ENCODE measurements at regions not wholly inside any gene's neighbourhood (a gene's known extent, or its start where the extent isn't known, plus 50 kb on each side); places are given as distances from the start of the nearest gene placed in this dataset.

DNA sequence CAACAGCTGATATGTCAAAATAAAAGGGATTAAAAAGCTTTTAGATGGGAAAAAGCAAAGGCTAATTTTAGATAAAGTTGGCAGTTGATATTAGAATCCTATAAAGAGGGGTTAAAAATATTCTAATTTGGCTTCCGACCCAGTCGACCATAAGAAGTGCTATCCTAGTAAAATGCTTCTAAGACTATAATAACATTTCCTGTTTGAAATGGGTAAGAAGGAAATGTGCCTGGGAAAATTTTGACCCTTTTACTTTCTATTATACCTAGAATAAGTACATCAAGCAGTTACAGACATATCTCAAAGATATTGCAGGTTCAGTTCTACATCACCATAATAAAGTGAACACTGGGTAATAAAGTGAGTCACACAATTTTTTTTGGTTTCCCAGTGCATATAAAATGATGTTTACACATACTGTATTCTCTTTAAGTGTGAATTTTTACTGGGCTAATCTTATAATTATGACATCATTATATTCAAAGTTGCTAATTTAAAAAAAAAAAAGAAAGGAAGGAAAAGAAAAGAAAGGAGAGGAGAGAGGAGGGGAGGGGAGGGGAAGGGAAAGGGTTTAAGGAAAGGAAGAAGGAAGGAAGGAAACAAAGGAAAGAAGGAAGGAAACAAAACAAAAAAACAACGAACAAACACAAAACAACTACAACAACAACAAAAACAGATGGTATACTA, 308.2 kb upstream of the NR5A2 start:
- DNase-seq (ENCODE audit: low read depth in 2 of 2, low spot score in 1 of 2) = no peak

DNA sequence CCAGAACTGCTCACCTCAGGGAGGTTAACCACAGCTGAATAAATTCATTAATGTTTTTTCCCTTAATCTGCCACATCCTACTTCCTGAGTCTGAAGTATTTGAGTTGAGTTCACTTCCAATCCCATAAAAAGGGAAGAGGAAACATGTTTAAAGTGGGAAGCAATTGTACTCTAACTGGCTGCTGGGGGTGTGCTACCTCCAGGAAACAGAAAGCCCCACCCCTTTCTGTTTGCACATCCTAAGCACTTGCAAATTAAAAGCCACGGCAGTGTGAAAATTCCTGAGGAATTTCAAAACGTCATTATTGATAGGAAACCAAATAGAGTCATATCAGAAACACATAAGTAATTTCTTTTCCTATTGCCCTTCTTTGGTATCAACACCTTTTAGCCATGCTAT, 307.0 kb upstream of the NR5A2 start:
- DNase-seq (ENCODE audit: low read depth in 2 of 2, low spot score in 1 of 2) = no peak

DNA sequence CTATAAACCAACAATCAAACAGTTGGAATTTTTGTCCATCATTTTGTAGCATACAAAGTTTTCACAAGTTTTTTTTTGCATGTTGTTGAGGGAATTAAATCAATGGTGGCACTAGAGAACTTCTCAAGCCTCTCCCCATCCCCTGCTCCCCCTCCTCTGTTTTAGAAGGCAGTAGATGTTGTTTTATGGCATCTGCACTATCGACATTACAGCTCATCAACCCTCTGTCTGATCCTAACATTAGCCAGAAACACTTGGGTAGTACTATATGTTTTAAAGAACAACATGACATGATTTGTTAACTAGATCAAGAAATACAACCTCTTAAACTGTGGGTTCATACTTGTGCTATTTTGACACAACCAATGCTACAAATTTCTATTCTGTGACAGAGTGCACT, 306.5 kb upstream of the NR5A2 start:
- no peak for DNase-seq (ENCODE audit: low read depth in 2 of 2, low spot score in 1 of 2)

DNA sequence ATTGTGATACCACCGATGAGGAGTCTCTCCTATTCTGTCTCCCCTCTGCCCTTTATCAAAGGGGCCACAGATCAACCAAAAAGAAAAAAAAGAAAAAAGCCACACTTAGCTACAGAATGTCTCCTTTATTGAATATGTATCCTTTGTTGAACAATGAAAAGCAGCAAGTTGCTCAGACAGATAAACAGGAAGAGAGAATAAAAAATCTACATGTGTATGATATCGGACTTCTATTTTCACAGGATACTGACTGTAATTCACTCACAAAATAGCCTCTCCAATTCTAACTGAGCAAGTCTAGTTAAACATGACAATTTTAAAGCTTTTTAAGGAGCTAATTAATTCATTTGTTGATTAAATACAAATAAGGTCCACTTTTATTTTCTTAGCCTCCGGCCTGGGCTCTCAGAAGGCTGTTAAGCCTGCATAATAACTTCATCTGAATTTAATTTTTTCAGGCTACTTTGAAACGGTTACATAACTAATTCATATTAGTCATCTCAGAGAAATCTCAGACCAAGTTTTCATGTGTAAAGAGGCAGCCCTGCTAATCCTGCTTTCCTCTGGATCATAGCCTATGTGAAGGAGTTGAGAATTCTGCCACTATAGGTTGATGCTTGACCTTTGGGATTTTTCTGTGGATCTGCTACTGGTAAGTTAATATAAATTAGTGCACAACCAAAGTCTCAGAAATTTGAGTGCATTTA, 304.1 kb upstream of the NR5A2 start:
- no peak for DNase-seq (ENCODE audit: low read depth in 2 of 2, low spot score in 1 of 2)

- DNase-seq (ENCODE audit: low read depth in 2 of 2, low spot score in 1 of 2) = no peak
Measured at GRCh38 chr1:199724049-199724448, 303.5 kb upstream of the NR5A2 start.

DNA sequence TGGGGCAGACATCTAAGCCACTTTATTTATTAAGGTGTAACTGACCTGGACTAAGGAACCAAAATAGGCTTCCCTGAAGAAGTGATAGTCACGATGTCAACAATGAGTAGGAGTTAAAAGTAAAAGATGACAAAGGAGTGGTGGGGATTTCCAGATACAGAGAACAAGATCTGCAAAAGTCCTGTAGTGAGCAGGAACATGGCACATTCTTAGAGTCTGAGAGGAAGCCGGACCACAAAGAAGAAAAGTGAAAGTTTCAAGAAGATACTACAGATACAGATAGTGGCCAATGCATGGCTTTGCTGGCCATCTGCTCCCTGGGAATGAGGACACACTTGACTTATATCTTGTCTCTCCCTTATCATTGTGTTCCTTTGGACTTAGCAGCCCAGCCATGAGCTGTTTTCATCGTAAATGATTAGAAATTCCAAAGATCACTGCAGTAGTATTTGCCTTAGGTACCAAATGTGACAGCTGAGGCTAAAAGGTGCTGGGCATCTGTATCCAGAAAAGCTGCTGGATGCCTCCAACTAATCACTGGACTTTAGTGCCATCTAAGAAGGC, 302.4 kb upstream of the NR5A2 start:
- DNase-seq (ENCODE audit: low read depth in 2 of 2, low spot score in 1 of 2) = no peak

- no peak for DNase-seq (ENCODE audit: low read depth in 2 of 2, low spot score in 1 of 2)
Measured at GRCh38 chr1:199727682-199728081, 299.8 kb upstream of the NR5A2 start.

GRCh38 chr1:199728345-199728744, 299.2 kb upstream of the NR5A2 start:
- no peak for DNase-seq (ENCODE audit: low read depth in 2 of 2, low spot score in 1 of 2)

GRCh38 chr1:199733125-199733524, 294.4 kb upstream of the NR5A2 start:
- no peak for DNase-seq (ENCODE audit: low read depth in 2 of 2, low spot score in 1 of 2)

GRCh38 chr1:199734186-199734585, 293.3 kb upstream of the NR5A2 start:
- no peak for DNase-seq (ENCODE audit: low read depth in 2 of 2, low spot score in 1 of 2)

DNA sequence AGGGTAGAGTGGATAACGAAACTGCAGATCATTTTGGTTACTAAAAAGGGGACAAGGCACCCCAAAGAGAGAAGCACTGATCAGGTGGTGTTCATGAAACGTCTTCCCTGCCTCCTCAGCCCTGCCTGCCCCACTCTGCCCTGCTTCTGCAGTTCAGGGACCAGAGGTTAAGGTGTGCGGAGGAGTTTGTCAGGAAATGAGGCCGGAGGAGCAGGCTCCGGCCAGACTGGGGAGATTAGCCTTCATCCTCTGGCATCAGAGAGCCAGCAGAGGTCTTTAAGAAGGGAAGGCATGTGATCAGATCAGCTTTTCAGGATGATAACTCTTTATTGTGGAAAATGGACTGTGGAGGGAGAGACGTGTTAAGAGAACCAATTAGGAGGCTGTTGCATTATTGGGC, 291.9 kb upstream of the NR5A2 start:
- no peak for DNase-seq (ENCODE audit: low read depth in 2 of 2, low spot score in 1 of 2)

GRCh38 chr1:199736646-199737045, 290.9 kb upstream of the NR5A2 start:
- DNase-seq (ENCODE audit: low read depth in 2 of 2, low spot score in 1 of 2) = no peak

DNA sequence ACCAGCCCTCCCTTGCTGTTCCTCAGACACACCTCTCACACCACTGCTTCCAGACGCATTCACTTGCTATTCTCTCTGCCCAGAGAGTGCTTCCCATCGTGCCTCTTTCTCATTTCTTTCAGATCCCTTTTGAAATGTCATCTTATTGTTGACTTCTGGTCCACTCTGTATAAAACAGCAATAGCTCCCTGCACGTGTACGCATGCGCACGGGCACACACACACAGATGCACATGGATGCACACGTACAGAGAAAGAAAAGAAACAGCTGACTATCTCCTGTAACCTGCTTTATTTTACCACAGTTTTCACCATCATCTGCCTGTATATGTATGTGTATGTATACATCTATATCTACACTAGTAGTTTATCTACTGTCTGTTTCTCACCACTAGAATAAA, 285.9 kb upstream of the NR5A2 start:
- DNase-seq (ENCODE audit: low read depth in 2 of 2, low spot score in 1 of 2) = no peak

DNA sequence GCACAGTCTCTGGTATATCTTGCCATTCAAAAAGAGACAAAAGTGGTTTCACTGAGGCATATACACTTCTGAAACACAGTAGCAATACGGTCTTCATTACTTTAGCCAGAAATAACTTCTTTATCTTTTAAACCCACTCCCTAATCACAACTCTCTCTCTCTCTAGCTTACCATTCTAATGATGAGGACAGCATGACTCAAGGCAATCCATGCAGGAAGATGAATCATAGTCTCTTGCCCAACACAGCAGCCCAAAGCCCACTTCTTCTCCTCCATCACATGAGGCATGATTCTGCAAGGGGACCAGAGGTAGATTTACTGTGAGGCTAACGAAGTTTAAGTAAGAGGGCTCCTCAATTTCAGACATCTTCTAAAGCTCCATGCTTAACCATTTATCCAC, 285.0 kb upstream of the NR5A2 start:
- no peak for DNase-seq (ENCODE audit: low read depth in 2 of 2, low spot score in 1 of 2)

DNA sequence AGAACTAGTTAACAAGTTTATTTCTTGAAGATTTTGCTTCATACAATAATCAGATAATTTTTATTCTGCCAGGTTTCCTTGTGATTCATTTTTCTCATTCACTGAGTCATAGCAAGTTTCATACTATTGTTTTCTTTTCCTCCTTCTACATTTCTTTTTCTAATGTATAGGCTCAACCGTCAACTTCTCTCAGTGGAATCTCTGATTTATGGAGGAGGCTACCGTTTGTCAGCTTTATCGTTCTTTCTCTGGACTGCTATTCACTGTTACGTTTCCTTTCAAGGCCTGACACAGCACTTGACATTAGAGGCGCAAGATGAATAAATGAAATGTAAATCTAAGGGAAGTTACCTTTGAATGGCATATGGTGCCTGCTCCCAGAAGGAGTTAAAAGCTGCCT, 284.3 kb upstream of the NR5A2 start:
- DNase-seq (ENCODE audit: low read depth in 2 of 2, low spot score in 1 of 2) = no peak

DNA sequence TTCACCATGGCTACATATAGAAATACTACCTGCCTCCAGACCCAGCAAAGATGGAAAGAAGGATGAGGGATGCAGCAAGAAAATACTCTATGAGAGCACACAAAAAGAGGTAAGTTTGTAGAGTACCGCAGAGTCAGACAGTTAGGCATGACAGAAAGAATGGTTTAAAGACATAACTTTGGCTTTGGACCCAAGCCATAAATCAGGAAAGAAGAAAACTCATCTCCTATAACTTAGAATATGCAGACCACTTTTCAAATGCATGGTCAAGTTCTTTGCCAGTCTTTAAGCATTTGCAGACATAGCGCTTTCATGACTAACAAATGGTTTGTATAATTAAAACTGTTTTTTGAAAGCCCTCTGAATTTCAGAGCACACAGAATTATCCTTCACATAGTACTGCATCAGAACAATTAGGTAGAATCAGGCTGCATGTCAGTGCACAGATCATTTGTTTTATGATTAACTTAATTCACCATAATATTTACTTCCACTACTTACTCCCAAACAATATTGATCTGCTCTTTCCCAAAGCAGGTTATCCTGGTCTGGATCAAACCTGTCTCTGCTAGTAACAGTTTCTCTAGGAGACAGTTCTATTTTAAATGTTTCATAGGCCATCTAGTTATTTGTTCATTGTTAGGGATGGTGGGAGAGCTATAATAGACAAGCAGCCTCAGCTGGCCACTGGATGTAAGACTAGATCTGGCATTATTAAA, 280.7 kb upstream of the NR5A2 start:
- no peak for DNase-seq (ENCODE audit: low read depth in 2 of 2, low spot score in 1 of 2)

GRCh38 chr1:199747984-199748383, 279.5 kb upstream of the NR5A2 start:
- no peak for DNase-seq (ENCODE audit: low read depth in 2 of 2, low spot score in 1 of 2)

DNA sequence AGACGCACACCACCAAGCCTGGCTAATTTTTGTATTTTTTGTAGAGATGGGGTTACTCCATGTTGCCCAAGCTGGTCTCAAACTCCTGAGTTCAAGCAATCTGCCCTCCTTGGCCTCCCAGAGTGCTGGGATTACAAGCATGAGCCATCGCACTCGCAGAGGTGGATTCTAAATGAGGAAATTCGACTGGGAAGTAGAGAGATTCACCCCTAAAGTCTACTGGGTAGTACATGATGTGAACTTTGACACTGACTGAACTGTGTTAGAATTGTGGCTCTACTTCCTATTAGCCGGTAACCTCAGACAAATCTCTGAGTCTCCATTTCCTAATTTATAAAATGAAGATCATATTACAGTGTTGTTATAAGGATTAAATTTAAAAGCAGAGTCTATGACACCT, 276.0 kb upstream of the NR5A2 start:
- DNase-seq (ENCODE audit: low read depth in 2 of 2, low spot score in 1 of 2) = no peak

DNA sequence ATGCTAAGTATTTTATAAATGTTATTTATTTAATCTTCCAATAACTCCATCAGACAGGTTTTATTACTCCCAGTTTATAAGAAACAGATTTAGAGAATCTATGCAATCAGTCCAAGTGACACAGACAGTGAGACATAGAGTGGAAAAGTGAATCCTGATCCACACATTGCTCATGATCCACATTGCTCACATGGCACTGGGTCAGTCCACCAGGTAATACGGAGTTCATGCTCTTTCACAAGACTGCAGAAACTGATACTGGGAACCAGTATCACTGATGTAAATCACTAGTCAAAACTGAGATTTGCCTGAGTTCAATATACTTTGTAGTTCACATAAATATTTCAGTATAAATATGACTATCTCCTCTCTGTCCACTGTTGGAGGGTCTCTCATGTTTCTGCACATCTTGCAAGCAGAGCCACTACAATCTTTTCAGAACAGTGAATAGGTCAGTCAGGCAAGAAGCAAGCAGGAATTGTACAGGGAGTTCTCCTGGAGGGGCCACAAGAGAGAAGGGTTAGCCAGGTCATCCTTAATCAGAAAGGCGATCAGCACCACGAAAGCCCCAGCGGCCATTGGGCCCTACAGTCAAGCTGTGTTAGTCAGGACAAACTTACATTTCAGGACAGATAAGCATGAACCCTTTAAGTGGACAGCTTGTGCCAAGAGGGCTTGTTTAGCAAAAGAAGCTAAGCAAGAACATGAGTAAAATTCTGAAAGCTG, 275.4 kb upstream of the NR5A2 start:
- no peak for DNase-seq (ENCODE audit: low read depth in 2 of 2, low spot score in 1 of 2)

DNA sequence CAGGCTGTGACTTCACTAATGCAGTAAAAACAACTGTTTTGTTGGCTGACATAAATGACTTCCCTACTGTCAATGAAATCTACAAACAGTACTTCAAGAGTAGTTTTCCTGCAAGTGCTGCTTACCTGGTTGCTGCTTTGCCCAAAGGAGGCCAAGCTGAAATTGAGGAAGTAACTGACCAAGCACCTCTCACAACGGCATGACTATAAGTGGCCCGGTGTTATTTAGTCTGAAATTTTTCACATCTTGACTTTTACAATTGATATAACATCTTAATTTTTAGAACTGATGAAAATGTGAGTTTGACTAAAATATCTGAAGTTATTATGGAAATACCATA, 274.9 kb upstream of the NR5A2 start:
- no peak for DNase-seq (ENCODE audit: low read depth in 2 of 2, low spot score in 1 of 2)

DNA sequence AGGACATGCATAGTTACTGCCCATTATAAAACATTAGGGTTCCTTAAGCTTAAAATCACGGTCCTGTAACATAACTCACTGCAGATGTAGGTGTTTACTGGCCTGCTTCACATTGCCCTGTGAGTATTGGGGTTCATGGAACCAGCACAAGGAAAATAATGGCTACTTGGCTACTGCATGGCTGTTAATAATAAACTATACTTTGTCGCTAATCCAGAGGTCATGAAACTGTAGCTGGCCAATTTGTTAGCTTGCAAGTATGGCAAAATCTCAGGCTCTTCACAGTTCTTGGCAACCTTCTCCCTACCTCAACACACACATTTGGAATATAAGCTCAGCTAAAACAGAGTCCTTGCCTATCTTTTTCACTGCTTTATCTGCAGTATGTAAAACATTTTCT, 274.0 kb upstream of the NR5A2 start:
- no peak for DNase-seq (ENCODE audit: low read depth in 2 of 2, low spot score in 1 of 2)

GRCh38 chr1:199756066-199756465, 271.4 kb upstream of the NR5A2 start:
- DNase-seq (ENCODE audit: low read depth in 2 of 2, low spot score in 1 of 2) = no peak

Data from stimulated activated CD8-positive, alpha-beta memory T cell treated with anti-CD3 and anti-CD28 coated beads, Interleukin-4, amount 100 ng/mL, for 1 hour (primary cell).